Endothelial cell of umbilical vein (primary cell): ENCODE measurements at regions not wholly inside any gene's neighbourhood (a gene's known extent, or its start where the extent isn't known, plus 50 kb on each side); places are given as distances from the start of the nearest gene placed in this dataset.

Source experiments
- BruUV-seq: library from RNA; stranded (reverse); fragments of 400-500 nt; replicated peaks from 2 replicates; lab custom pipeline; 2021; lab: Mats Ljungman, UMichigan
- CTCF ChIA-PET: fragments of 300-600, 350-600 bp; sonication (Branson Sonifier 250); formaldehyde crosslinking; loops from one replicate; lab custom pipeline; 2021; ENCODE audit warnings: antibody characterized with exemption, inconsistent platforms; lab: Charles Lee
- POLR2A ChIA-PET: fragments of 300-600, 350-600 bp; sonication (Branson Sonifier 250); formaldehyde crosslinking; loops from one replicate; lab custom pipeline; 2021; ENCODE audit warnings: antibody characterized with exemption, inconsistent platforms; lab: Charles Lee
- DNase-seq: peaks from one replicate; pipeline ENCODE4 v3.0.0-alpha.2; 2011; ENCODE audit warnings: low read depth, low spot score
- FAIRE-seq: peaks from 2 replicates; lab custom pipeline; 2011; peaks lifted over from hg19 to GRCh38; lab: Jason Lieb, UNC
- H2AFZ ChIP-seq: 2 replicates; pipeline ENCODE4 v1.6.0; 2012; ENCODE audit warnings: low read depth, low read length, control low read depth, inconsistent platforms
- H3K27ac ChIP-seq: 2 replicates; pipeline ENCODE4 v1.5.1; 2011; ENCODE audit warnings: low read depth, mild to moderate bottlenecking, control low read depth, low read length, moderate library complexity; ENCODE audit not compliant: insufficient read depth
- H3K27me3 ChIP-seq, 2 experiments: 2 replicates each; pipeline versions ENCODE4 v1.6.0 to v1.6.1; 2011; ENCODE audit warnings: low read length in 2 of 2, mixed read lengths in 1 of 2; ENCODE audit not compliant: control insufficient read depth in 2 of 2, insufficient read depth in 2 of 2
- H3K36me3 ChIP-seq, 2 experiments: 2 replicates in 1 of 2; 3 replicates in 1 of 2; pipeline ENCODE4 v1.5.1; 2011; ENCODE audit warnings: low read length in 2 of 2, mild to moderate bottlenecking in 1 of 2, moderate library complexity in 1 of 2; ENCODE audit not compliant: control insufficient read depth in 2 of 2, insufficient read depth in 2 of 2; ENCODE audit errors: extremely low read depth in 1 of 2
- H3K4me1 ChIP-seq: 3 replicates; pipeline ENCODE4 v1.5.1; 2011; ENCODE audit warnings: mild to moderate bottlenecking, low read length; ENCODE audit not compliant: control insufficient read depth, insufficient read depth; ENCODE audit errors: extremely low read depth
- H3K4me2 ChIP-seq: 2 replicates; pipeline ENCODE4 v1.6.1; 2011; ENCODE audit warnings: low read length, control low read depth, mixed read lengths; ENCODE audit not compliant: insufficient read depth
- H3K4me3 ChIP-seq, 3 experiments: fragments of 200-600 bp in 1 of 3; sonication (generic), shearing (Covaris generic) in 1 of 3; replicated peaks in 1 of 3; 2 replicates each; pipeline ENCODE4 v1.5.1; 2011 to 2016; ENCODE audit warnings: control low read depth in 3 of 3, low read length in 3 of 3, mild to moderate bottlenecking in 2 of 3, inconsistent platforms in 1 of 3, low read depth in 1 of 3, moderate library complexity in 1 of 3; ENCODE audit not compliant: insufficient read depth in 1 of 3
- H3K79me2 ChIP-seq: 2 replicates; pipeline ENCODE4 v1.6.0; 2012; ENCODE audit warnings: low read length, inconsistent platforms; ENCODE audit not compliant: control insufficient read depth, insufficient read depth
- H3K9ac ChIP-seq: replicated peaks from 2 replicates; pipeline ENCODE3; 2011; ENCODE audit warnings: low read length, control low read depth; ENCODE audit not compliant: insufficient read depth; ENCODE audit errors: extremely low read depth
- H3K9me1 ChIP-seq: replicated peaks from 3 replicates; pipeline ENCODE4 v1.6.0; 2011; ENCODE audit warnings: mild to moderate bottlenecking, low read length; ENCODE audit not compliant: control insufficient read depth, insufficient read depth; ENCODE audit errors: extremely low read depth
- H3K9me3 ChIP-seq: replicated peaks from 2 replicates; pipeline ENCODE4 v1.5.1; 2012; ENCODE audit warnings: low read length, inconsistent platforms; ENCODE audit not compliant: control insufficient read depth, insufficient read depth
- H4K20me1 ChIP-seq: replicated peaks from 2 replicates; pipeline ENCODE3; 2011; ENCODE audit warnings: mild to moderate bottlenecking, low read length; ENCODE audit not compliant: control insufficient read depth, insufficient read depth; ENCODE audit errors: extremely low read depth
- CTCF ChIP-seq, 2 donors: IDR thresholded peaks; 1 replicate in 1 of 2; 2 replicates in 1 of 2; pipeline ENCODE4 v1.5.1; 2011; ENCODE audit warnings: low read length in 2 of 2, mild to moderate bottlenecking in 2 of 2, moderate library complexity in 2 of 2, control low read depth in 1 of 2, inconsistent platforms in 1 of 2, low read depth in 1 of 2; ENCODE audit not compliant: insufficient read depth in 1 of 2; ENCODE audit errors: extremely low read depth in 1 of 2
- EZH2 ChIP-seq: IDR thresholded peaks from 2 replicates; pipeline ENCODE4 v1.6.1; 2012; ENCODE audit warnings: borderline replicate concordance, low read depth, mild to moderate bottlenecking, moderate library complexity, low read length, inconsistent platforms; ENCODE audit not compliant: severe bottlenecking
- FOS ChIP-seq: IDR thresholded peaks from 2 replicates; pipeline ENCODE4 v1.6.1; 2011; ENCODE audit warnings: mild to moderate bottlenecking, low read length, moderate library complexity, borderline replicate concordance; ENCODE audit not compliant: insufficient read depth
- GATA2 ChIP-seq: IDR thresholded peaks from 2 replicates; pipeline ENCODE4 v1.7.0; 2011; ENCODE audit warnings: low read depth, mild to moderate bottlenecking, moderate library complexity, mixed read lengths, low read length; ENCODE audit not compliant: insufficient read length, insufficient read depth
- JUN ChIP-seq: IDR thresholded peaks from 2 replicates; pipeline ENCODE4 v1.6.1; 2011; ENCODE audit warnings: borderline replicate concordance, low read depth; ENCODE audit not compliant: insufficient read length, insufficient read depth
- MAX ChIP-seq: IDR thresholded peaks from 2 replicates; pipeline ENCODE4 v1.6.1; 2011; ENCODE audit not compliant: insufficient read depth, insufficient read length
- MYC ChIP-seq: IDR thresholded peaks from one replicate; pipeline ENCODE4 v1.6.1; 2011; ENCODE audit warnings: mild to moderate bottlenecking, low read depth, low read length
- POLR2A ChIP-seq: IDR thresholded peaks from 2 replicates; pipeline ENCODE4 v1.6.1; 2012; ENCODE audit warnings: low read depth, mild to moderate bottlenecking, control low read depth, low read length
- POLR2AphosphoS5 ChIP-seq: IDR thresholded peaks from 2 replicates; pipeline ENCODE4 v1.6.1; 2012; ENCODE audit warnings: low read depth, mild to moderate bottlenecking, control low read depth, low read length, moderate library complexity; ENCODE audit not compliant: insufficient read depth
- dilution Hi-C: fragments of 300-500 bp; cut with MboI; formaldehyde crosslinking; loops from one replicate; pipeline ENCODE4 v1.15.0; 2019; ENCODE audit warnings: low sequenced_read_pairs; ENCODE audit not compliant: extremely low pct_ligation_motif_present
- intact Hi-C: fragments of 100-400 bp; cut with micrococcal nuclease; formaldehyde crosslinking; loops from one replicate; pipeline ENCODE4 v1.10.0; 2022

- Histone ChIP-seq H2AFZ (no peak overlapping the region), H3K4me3 (no peak overlapping the region), H4K20me1 (no peaks in the 10 kb centered on the region), H3K36me3 (no peaks in the 10 kb centered on the region), H3K9ac (no peak overlapping the region), H3K4me2 (no peak overlapping the region), H3K79me2 (no peaks in the 10 kb centered on the region), H3K27me3 (no peaks in the 10 kb centered on the region), H3K9me1 (no peaks in the 10 kb centered on the region), H3K27ac (no peak overlapping the region), H3K9me3 (no peaks in the 10 kb centered on the region), H3K4me1 (no peaks in the 10 kb centered on the region)
- no TSS peak for BruUV-seq
- dilution Hi-C loops (no loop called here), intact Hi-C loops (no loop called here)
- POLR2A ChIA-PET = no interaction called here
- FAIRE-seq (no peak), DNase-seq (no peak)
- CTCF ChIA-PET = no interaction called here
- TF ChIP-seq EZH2 (no peak), MAX (no peak), POLR2AphosphoS5 (no peak), MYC (no peak)
Observed at GRCh38 chr3:104941785-104942184, 424.9 kb upstream of the ALCAM start.

- FAIRE-seq (no peak), DNase-seq (no peak)
- no TSS peak for BruUV-seq
Observed at GRCh38 chr3:104943974-104944373, 422.7 kb upstream of the ALCAM start.

More at GRCh38 chr3:104943974-104944373, 422.7 kb upstream of the ALCAM start:
- H3K36me3 ChIP-seq = no peaks in the 10 kb centered on the region
- no peaks in the 10 kb centered on the region for H4K20me1 ChIP-seq
- intact Hi-C loops (no loop called here), dilution Hi-C loops (no loop called here)
- POLR2A ChIA-PET = no interaction called here
- H3K79me2 ChIP-seq = no peaks in the 10 kb centered on the region
- no peak overlapping the region for H3K27ac ChIP-seq
- H3K9me3 ChIP-seq = no peaks in the 10 kb centered on the region
- TF ChIP-seq GATA2 (no peak), JUN (no peak), MYC (no peak), MAX (no peak), POLR2A (no peak), POLR2AphosphoS5 (no peak), FOS (no peak), EZH2 (no peak), CTCF (IDR thresholded peaks at IDR 0.05; ENCODE audit: extremely low read depth in 1 of 2, insufficient read depth in 1 of 2, low read depth in 1 of 2, low read length in 2 of 2) (no peak)
- no peaks in the 10 kb centered on the region for H3K4me1 ChIP-seq
- H3K4me2 ChIP-seq = no peak overlapping the region
- no peak overlapping the region for H3K4me3 ChIP-seq
- CTCF ChIA-PET = interaction anchor here (0.6 to 1.6 kb wide), 2 partner anchors 8 to 422 kb away, joined by 3 to 4 read pairs; partner anchors contain the start of gene ALCAM
- no peaks in the 10 kb centered on the region for H3K9me1 ChIP-seq
- H2AFZ ChIP-seq = no peak overlapping the region
- no peak overlapping the region for H3K9ac ChIP-seq
- H3K27me3 ChIP-seq = no peaks in the 10 kb centered on the region
